SK-N-SH (cell line): ENCODE measurements at regions not wholly inside any gene's neighbourhood (a gene's known extent, or its start where the extent isn't known, plus 50 kb on each side); places are given as distances from the start of the nearest gene placed in this dataset.

Experiments used
- CTCF ChIA-PET: fragments of 300-600, 350-600 bp; formaldehyde crosslinking; extraction: SDS; loops from one replicate; lab custom pipeline; 2021; lab: Yijun Ruan, JAX
- POLR2A ChIA-PET: fragments of 350-600 bp; sonication (Branson Sonifier 250); formaldehyde crosslinking; extraction: SDS; loops from one replicate; lab custom pipeline; 2020; ENCODE audit warnings: antibody characterized with exemption, inconsistent platforms; lab: Yijun Ruan, JAX
- DNase-seq: peaks from one replicate; pipeline ENCODE4 v3.0.0; 2012
- H2AFZ ChIP-seq: fragments of 200-600 bp; sonication (generic); 2 replicates; pipeline ENCODE4 v1.8.1; 2016; ENCODE audit warnings: antibody characterized with exemption, mild to moderate bottlenecking, low read depth
- H3F3A ChIP-seq: fragments of 200-600 bp; sonication (generic); replicated peaks from 2 replicates; pipeline ENCODE3; 2016; ENCODE audit warnings: antibody characterized with exemption, mild to moderate bottlenecking; ENCODE audit not compliant: insufficient read depth
- H3K27ac ChIP-seq, 2 experiments: fragments of 200-500 bp in 1 of 2; fragments of 200-600 bp in 1 of 2; sonication (Bioruptor generic) in 1 of 2; sonication (generic), shearing (Covaris generic) in 1 of 2; 2 replicates each; pipeline versions ENCODE4 v1.5.1 to v1.6.1; 2014 to 2016; ENCODE audit warnings: low read depth in 2 of 2, inconsistent platforms in 1 of 2, low read length in 1 of 2, mild to moderate bottlenecking in 1 of 2, mixed read lengths in 1 of 2
- H3K27me3 ChIP-seq: fragments of 200-600 bp; sonication (generic), shearing (Covaris generic); 2 replicates; pipeline ENCODE4 v1.6.1; 2016; ENCODE audit warnings: mixed run types; ENCODE audit not compliant: insufficient read depth
- H3K36me3 ChIP-seq, 2 experiments: fragments of 200-500 bp in 1 of 2; fragments of 200-600 bp in 1 of 2; sonication (Bioruptor generic) in 1 of 2; sonication (generic) in 1 of 2; replicated peaks in 1 of 2; 2 replicates each; pipeline versions ENCODE3 to v1.5.1; 2014 to 2016; ENCODE audit warnings: low read length in 1 of 2, mild to moderate bottlenecking in 1 of 2; ENCODE audit not compliant: insufficient read depth in 2 of 2, control insufficient read depth in 1 of 2
- H3K4me1 ChIP-seq, 2 experiments: fragments of 200-500 bp in 1 of 2; fragments of 200-600 bp in 1 of 2; sonication (Bioruptor generic) in 1 of 2; sonication (generic), shearing (Covaris generic) in 1 of 2; 2 replicates each; pipeline versions ENCODE4 v1.5.1 to v1.6.1; 2014 to 2016; ENCODE audit warnings: low read depth in 1 of 2, low read length in 1 of 2, mixed run types in 1 of 2; ENCODE audit not compliant: insufficient read depth in 2 of 2, control insufficient read depth in 1 of 2
- H3K4me2 ChIP-seq: fragments of 200-600 bp; sonication (generic), shearing (Covaris generic); 2 replicates; pipeline ENCODE4 v1.6.1; 2017; ENCODE audit warnings: mixed run types
- H3K4me3 ChIP-seq, 2 experiments: fragments of 200-500 bp in 1 of 2; fragments of 200-600 bp in 1 of 2; sonication (Bioruptor generic) in 1 of 2; sonication (generic), shearing (Covaris generic) in 1 of 2; 2 replicates each; pipeline versions ENCODE4 v1.5.1 to v1.8.1; 2014 to 2016; ENCODE audit warnings: low read depth in 2 of 2, inconsistent platforms in 1 of 2, low read length in 1 of 2, mild to moderate bottlenecking in 1 of 2, mixed read lengths in 1 of 2, moderate library complexity in 1 of 2
- H3K79me2 ChIP-seq: fragments of 200-600 bp; sonication (generic); 2 replicates; pipeline ENCODE4 v1.8.1; 2017; ENCODE audit warnings: mild to moderate bottlenecking; ENCODE audit not compliant: insufficient read depth
- H3K9ac ChIP-seq: fragments of 200-600 bp; sonication (generic); 2 replicates; pipeline ENCODE4 v1.6.1; 2017; ENCODE audit warnings: mixed run types
- H3K9me2 ChIP-seq: fragments of 200-600 bp; sonication (generic); 2 replicates; pipeline ENCODE4 v1.6.1; 2017; ENCODE audit warnings: mixed run types
- H3K9me3 ChIP-seq: fragments of 200-600 bp; sonication (generic); 2 replicates; pipeline ENCODE4 v1.6.1; 2017; ENCODE audit warnings: mixed run types, mild to moderate bottlenecking, moderate library complexity
- H4K20me1 ChIP-seq: fragments of 200-600 bp; sonication (generic); 2 replicates; pipeline ENCODE4 v1.6.1; 2017; ENCODE audit warnings: mild to moderate bottlenecking, mixed run types; ENCODE audit not compliant: insufficient read depth
- CTCF ChIP-seq: fragments of 200-600 bp; sonication (generic); IDR thresholded peaks from 2 replicates; pipeline ENCODE4 v1.6.1; 2017; ENCODE audit warnings: antibody characterized with exemption, mild to moderate bottlenecking, moderate library complexity
- EZH2phosphoT487 ChIP-seq: fragments of 200-600 bp; sonication (generic); IDR thresholded peaks from 2 replicates; pipeline ENCODE4 v1.6.1; 2017; ENCODE audit warnings: low read depth, mixed run types, mild to moderate bottlenecking, antibody characterized with exemption, moderate library complexity, borderline replicate concordance
- FOSL2 ChIP-seq: IDR thresholded peaks from 2 replicates; pipeline ENCODE4 v1.4.0; 2012; ENCODE audit warnings: low read depth, mild to moderate bottlenecking, moderate library complexity, borderline replicate concordance
- FOXM1 ChIP-seq: IDR thresholded peaks from 2 replicates; pipeline ENCODE4 v1.4.0; 2012; ENCODE audit warnings: low read depth, mild to moderate bottlenecking
- GABPA ChIP-seq: IDR thresholded peaks from 2 replicates; pipeline ENCODE4 v1.4.0; 2012; ENCODE audit warnings: low read depth, mild to moderate bottlenecking
- IRF3 ChIP-seq: fragments of 150-350 bp; IDR thresholded peaks from 2 replicates; pipeline ENCODE4 v1.6.1; 2016; ENCODE audit warnings: mild to moderate bottlenecking, low read depth, low read length
- JUND ChIP-seq: IDR thresholded peaks from 2 replicates; pipeline ENCODE4 v1.4.0; 2012
- MXI1 ChIP-seq: IDR thresholded peaks from 2 replicates; pipeline ENCODE4 v1.6.1; 2012; ENCODE audit warnings: mild to moderate bottlenecking, low read depth, low read length, improper control_type of control experiment
- NRF1 ChIP-seq: IDR thresholded peaks from 2 replicates; pipeline ENCODE4 v1.6.1; 2012; ENCODE audit warnings: low read depth, mild to moderate bottlenecking, low read length
- TAF1 ChIP-seq: IDR thresholded peaks from 2 replicates; pipeline ENCODE4 v1.6.1; 2012; ENCODE audit warnings: low read depth, mild to moderate bottlenecking, low read length, moderate library complexity, borderline replicate concordance
- TCF12 ChIP-seq: IDR thresholded peaks from 2 replicates; pipeline ENCODE4 v1.4.0; 2012
- WGBS: methylation state at CpG from one replicate; pipeline ENCODE4 v1.1.6; 2017; ENCODE audit warnings: low lambda C conversion rate; 5-methylcytosine and 5-hydroxymethylcytosine counted together
- TF ChIP-seq, protein P1 (sequence below): IDR thresholded peaks from 2 replicates; pipeline ENCODE4 v1.4.0; 2012; ENCODE audit warnings: low read depth, borderline replicate concordance
- TF ChIP-seq, protein P2 (sequence below): IDR thresholded peaks from 2 replicates; pipeline ENCODE4 v1.4.0; 2012; ENCODE audit warnings: low read depth, borderline replicate concordance
- TF ChIP-seq, protein P3 (sequence below): IDR thresholded peaks from 2 replicates; pipeline ENCODE4 v1.4.0; 2012; ENCODE audit warnings: low read depth

- no peak overlapping the region for H3K27ac ChIP-seq
- no peaks in the 10 kb centered on the region for H3K79me2 ChIP-seq
- H3F3A ChIP-seq, result no peaks in the 10 kb centered on the region
- H3K4me1 ChIP-seq, result peaks cover 0 to 34% of the 10 kb centered on the region in 2 experiments; a peak in 2 of 4 replicates
- no peak overlapping the region for H2AFZ ChIP-seq
- 91% methylated on average over 7 of the region's 7 CpGs for WGBS
- H3K9me3 ChIP-seq, result no peaks in the 10 kb centered on the region
- no peaks in the 10 kb centered on the region for H3K27me3 ChIP-seq
- TF ChIP-seq NRF1, result no peak
- TF ChIP-seq, protein P1, sequence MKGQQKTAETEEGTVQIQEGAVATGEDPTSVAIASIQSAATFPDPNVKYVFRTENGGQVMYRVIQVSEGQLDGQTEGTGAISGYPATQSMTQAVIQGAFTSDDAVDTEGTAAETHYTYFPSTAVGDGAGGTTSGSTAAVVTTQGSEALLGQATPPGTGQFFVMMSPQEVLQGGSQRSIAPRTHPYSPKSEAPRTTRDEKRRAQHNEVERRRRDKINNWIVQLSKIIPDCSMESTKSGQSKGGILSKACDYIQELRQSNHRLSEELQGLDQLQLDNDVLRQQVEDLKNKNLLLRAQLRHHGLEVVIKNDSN, result no peak
- TF ChIP-seq, all 33 proteins: peak for 0
- H3K4me2 ChIP-seq, result no peak overlapping the region
- H4K20me1 ChIP-seq, result no peaks in the 10 kb centered on the region
- H3K9ac ChIP-seq, result no peak overlapping the region
- no peak for DNase-seq
- ChIA-PET CTCF (interaction anchor here (1.1 to 1.4 kb wide), 2 partner anchors 13 to 90 kb away, joined by 4 to 5 read pairs; no protein-coding TSS in a partner anchor), POLR2A (no interaction called here)
- H3K36me3 ChIP-seq, result no peaks in the 10 kb centered on the region
- no peaks in the 10 kb centered on the region for H3K9me2 ChIP-seq
- no peak overlapping the region for H3K4me3 ChIP-seq
These were observed 87.4 kb upstream of the ARHGEF3 start for GRCh38 chr3:56889131-56889530.

DNA sequence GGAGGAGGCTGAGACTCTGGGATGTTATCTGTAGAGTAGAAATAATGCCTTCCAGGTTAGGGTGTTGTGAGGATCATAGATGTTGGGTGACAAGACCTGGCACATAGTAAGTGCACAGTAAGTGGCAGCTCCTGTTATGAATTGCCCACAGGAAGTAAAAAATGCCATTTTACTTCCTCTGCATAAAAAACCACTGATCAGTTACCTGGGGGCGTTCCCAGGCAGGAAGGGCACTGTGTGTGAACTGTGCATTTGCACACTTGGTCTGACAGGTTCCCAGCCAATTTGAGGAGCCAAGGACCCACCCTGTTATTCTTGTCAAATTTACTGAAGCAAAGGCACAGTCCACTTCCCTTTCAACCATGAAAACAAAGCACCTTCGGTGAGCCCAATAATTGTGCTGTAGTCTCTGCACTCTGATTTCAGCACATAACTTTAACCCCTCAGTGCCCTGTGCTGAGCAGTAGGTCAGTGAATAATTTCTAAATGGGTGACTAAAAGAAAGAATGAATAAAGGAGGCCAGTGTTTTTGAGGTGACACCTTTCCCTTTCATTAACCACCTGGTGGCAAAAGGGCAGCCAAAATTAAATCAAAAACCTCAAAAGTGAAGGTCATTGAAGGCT is 85.8 kb upstream of the ARHGEF3 start:
- POLR2A ChIA-PET, result no interaction called here
- 67% methylated on average over 1 of the region's 2 CpGs for WGBS

DNA sequence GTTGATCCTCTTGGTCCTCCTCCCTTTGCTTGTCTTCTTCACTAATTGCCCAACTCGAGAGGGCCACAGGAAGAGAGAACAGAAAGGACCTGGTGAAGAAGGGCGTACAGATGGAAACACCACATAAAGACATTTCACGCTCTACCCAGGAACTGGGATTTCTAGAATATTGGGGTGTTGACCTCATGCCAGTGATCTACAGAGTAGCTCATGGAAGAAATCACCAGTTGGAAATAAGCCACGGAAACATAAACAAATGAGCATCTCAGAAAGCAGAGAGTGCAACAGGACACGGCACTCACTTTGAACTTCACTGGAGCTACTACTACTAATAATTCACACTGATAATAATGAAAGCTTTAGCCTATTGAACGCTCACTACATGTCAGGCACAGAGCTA is 84.6 kb upstream of the ARHGEF3 start:
- POLR2A ChIA-PET, result interaction anchor here (0.9 kb wide), 1 partner anchor 204 kb away, joined by 3 read pairs; the partner anchor contains the start of gene TASOR
- no peak overlapping the region for H2AFZ ChIP-seq
- WGBS, result 81% methylated on average over 6 of the region's 6 CpGs
- no peaks in the 10 kb centered on the region for H3K9me2 ChIP-seq
- no peak overlapping the region for H3K9ac ChIP-seq
- H3K79me2 ChIP-seq, result no peaks in the 10 kb centered on the region
- CTCF ChIA-PET, result interaction anchor here (0.6 to 1.4 kb wide), 4 partner anchors 91 to 109 kb away, joined by 3 to 5 read pairs (median 3); no protein-coding TSS in a partner anchor
- no peak overlapping the region for H3K27ac ChIP-seq
- no peaks in the 10 kb centered on the region for H3K27me3 ChIP-seq
- peaks cover 0 to 30% of the 10 kb centered on the region in 2 experiments; a peak in 2 of 4 replicates for H3K4me1 ChIP-seq
- no peak overlapping the region for H3K4me2 ChIP-seq
- no peaks in the 10 kb centered on the region for H3F3A ChIP-seq
- no peaks in the 10 kb centered on the region for H3K9me3 ChIP-seq
- H3K4me3 ChIP-seq, result no peak overlapping the region
- no peaks in the 10 kb centered on the region for H4K20me1 ChIP-seq
- no peaks in the 10 kb centered on the region for H3K36me3 ChIP-seq
- DNase-seq, result no peak
- no peak for TF ChIP-seq MXI1
- TF ChIP-seq, protein P2, sequence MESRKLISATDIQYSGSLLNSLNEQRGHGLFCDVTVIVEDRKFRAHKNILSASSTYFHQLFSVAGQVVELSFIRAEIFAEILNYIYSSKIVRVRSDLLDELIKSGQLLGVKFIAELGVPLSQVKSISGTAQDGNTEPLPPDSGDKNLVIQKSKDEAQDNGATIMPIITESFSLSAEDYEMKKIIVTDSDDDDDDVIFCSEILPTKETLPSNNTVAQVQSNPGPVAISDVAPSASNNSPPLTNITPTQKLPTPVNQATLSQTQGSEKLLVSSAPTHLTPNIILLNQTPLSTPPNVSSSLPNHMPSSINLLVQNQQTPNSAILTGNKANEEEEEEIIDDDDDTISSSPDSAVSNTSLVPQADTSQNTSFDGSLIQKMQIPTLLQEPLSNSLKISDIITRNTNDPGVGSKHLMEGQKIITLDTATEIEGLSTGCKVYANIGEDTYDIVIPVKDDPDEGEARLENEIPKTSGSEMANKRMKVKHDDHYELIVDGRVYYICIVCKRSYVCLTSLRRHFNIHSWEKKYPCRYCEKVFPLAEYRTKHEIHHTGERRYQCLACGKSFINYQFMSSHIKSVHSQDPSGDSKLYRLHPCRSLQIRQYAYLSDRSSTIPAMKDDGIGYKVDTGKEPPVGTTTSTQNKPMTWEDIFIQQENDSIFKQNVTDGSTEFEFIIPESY, result no peak
- TF ChIP-seq FOXM1, result no peak
- no peak for TF ChIP-seq EZH2phosphoT487
- no peak for TF ChIP-seq CTCF
- no peak for TF ChIP-seq TCF12
- TF ChIP-seq FOSL2, result no peak
- TF ChIP-seq TAF1, result no peak
- no peak for TF ChIP-seq JUND

More for the DNA sequence above, 85.8 kb upstream of the ARHGEF3 start:
- CTCF ChIA-PET, result interaction anchor here (1.0 to 1.2 kb wide), 4 partner anchors 9 to 101 kb away, joined by 3 read pairs; no protein-coding TSS in a partner anchor
- Histone ChIP-seq H3K4me1 (peaks cover 0 to 31% of the 10 kb centered on the region in 2 experiments; a peak in 2 of 4 replicates), H3K4me2 (no peak overlapping the region), H3K79me2 (no peaks in the 10 kb centered on the region), H3K27ac (no peak overlapping the region), H3K9me3 (no peaks in the 10 kb centered on the region), H3K36me3 (no peaks in the 10 kb centered on the region), H3K27me3 (no peaks in the 10 kb centered on the region), H3K4me3 (no peak overlapping the region), H3F3A (no peaks in the 10 kb centered on the region), H3K9me2 (no peaks in the 10 kb centered on the region), H2AFZ (no peak overlapping the region), H4K20me1 (no peaks in the 10 kb centered on the region), H3K9ac (no peak overlapping the region)
- no peak for DNase-seq
- TF ChIP-seq, protein P3, sequence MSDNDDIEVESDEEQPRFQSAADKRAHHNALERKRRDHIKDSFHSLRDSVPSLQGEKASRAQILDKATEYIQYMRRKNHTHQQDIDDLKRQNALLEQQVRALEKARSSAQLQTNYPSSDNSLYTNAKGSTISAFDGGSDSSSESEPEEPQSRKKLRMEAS, result no peak
- TF ChIP-seq GABPA, result no peak
- TF ChIP-seq IRF3, result no peak
- TF ChIP-seq TCF12, result no peak
